Colonic mucosa (tissue), 4 donors: ENCODE measurements at regions not wholly inside any gene's neighbourhood (a gene's known extent, or its start where the extent isn't known, plus 50 kb on each side); places are given as distances from the start of the nearest gene placed in this dataset.

Experiments
- DNase-seq: peaks from one replicate; pipeline ENCODE4 v3.0.0-alpha.2; 2020
- H3K27ac ChIP-seq: fragments of 200-600 bp; one replicate; pipeline ENCODE4 v1.8.0; 2021
- H3K27me3 ChIP-seq: fragments of 200-600 bp; one replicate; pipeline ENCODE4 v1.8.0; 2021
- H3K36me3 ChIP-seq: fragments of 200-600 bp; one replicate; pipeline ENCODE4 v1.8.0; 2021
- H3K4me1 ChIP-seq: fragments of 200-600 bp; one replicate; pipeline ENCODE4 v1.8.0; 2021; ENCODE audit warnings: mild to moderate bottlenecking
- H3K4me3 ChIP-seq: fragments of 200-600 bp; one replicate; pipeline ENCODE4 v1.8.0; 2021
- H3K9ac ChIP-seq, 2 donors: one replicate each; pipeline ENCODE4 v1.7.0; 2013; ENCODE audit warnings: control low read depth in 2 of 2, low read depth in 2 of 2, low read length in 2 of 2
- H3K9me3 ChIP-seq: fragments of 200-600 bp; one replicate; pipeline ENCODE4 v1.8.0; 2021
- CTCF ChIP-seq: fragments of 200-600 bp; IDR thresholded peaks from one replicate; pipeline ENCODE4 v1.8.0; 2022; ENCODE audit warnings: antibody characterized with exemption, mild to moderate bottlenecking
- intact Hi-C: fragments of 100-400 bp; cut with DNase I; formaldehyde crosslinking; loops from one replicate; pipeline ENCODE4 v1.14.1; 2022
- donor health status: healthy.
- donor health status: DM: no; HTN: no; CAD: no.
- donor health status: DM: no; HTN: no; CAD: no.

- intact Hi-C loops = no loop called here
- Histone ChIP-seq H3K36me3 (no peaks in the 10 kb centered on the region), H3K4me1 (no peaks in the 10 kb centered on the region), H3K4me3 (no peak overlapping the region), H3K9ac (no peak overlapping the region), H3K27me3 (no peaks in the 10 kb centered on the region), H3K9me3 (no peaks in the 10 kb centered on the region), H3K27ac (no peak overlapping the region)
- no peak for TF ChIP-seq CTCF
- no peak for DNase-seq
Observed at GRCh38 chr11:45544826-45545225, 120.6 kb downstream of the CHST1 start.

DNA sequence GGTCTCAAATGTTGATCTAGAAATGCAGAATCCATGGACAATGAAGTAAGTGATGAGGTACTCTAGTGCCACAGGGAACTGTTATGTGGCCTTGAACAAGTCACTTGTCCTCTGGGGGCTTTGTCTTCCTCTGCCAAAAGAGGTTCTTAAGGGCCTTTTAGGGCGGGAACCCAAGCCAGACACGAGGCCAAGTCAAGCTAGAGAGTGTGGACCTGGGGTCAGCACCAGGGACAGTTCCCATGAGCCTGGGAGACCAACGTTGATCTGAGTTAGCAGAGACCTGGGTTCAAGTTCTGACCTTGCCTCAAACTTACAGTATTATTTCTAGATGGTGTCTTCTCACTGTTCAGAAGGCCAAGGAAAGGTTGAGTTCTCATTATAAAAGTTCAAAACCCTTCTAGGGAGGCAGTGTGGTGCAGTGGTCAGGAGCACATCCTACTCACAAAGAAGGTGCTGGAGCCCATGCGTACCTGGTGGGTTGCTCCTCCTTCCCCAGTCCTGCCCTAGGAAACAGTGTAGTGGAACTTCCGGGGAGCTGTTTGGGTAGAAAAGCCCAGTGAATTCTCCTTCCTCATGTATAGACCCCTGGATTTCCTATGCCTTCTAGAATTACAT lies 121.5 kb downstream of the CHST1 start:
- H3K4me3 ChIP-seq = no peak overlapping the region
- intact Hi-C loops = no loop called here
- H3K27ac ChIP-seq = no peak overlapping the region
- no peaks in the 10 kb centered on the region for H3K36me3 ChIP-seq
- H3K4me1 ChIP-seq = no peaks in the 10 kb centered on the region
- DNase-seq = no peak
- H3K9me3 ChIP-seq = no peaks in the 10 kb centered on the region
- no peak for TF ChIP-seq CTCF
- no peaks in the 10 kb centered on the region for H3K27me3 ChIP-seq
- no peak overlapping the region for H3K9ac ChIP-seq

GRCh38 chr11:45543081-45543480 lies 122.3 kb downstream of the CHST1 start:
- Histone ChIP-seq H3K4me1 (no peaks in the 10 kb centered on the region), H3K36me3 (no peaks in the 10 kb centered on the region), H3K9me3 (no peaks in the 10 kb centered on the region), H3K27ac (no peak overlapping the region), H3K4me3 (no peak overlapping the region), H3K9ac (no peak overlapping the region), H3K27me3 (no peaks in the 10 kb centered on the region)
- TF ChIP-seq CTCF = no peak
- no peak for DNase-seq
- intact Hi-C loops = no loop called here

GRCh38 chr11:45541693-45542434 lies 123.6 kb downstream of the CHST1 start:
- no peaks in the 10 kb centered on the region for H3K27me3 ChIP-seq
- no peak overlapping the region for H3K9ac ChIP-seq
- H3K9me3 ChIP-seq = no peaks in the 10 kb centered on the region
- no peak overlapping the region for H3K4me3 ChIP-seq
- H3K4me1 ChIP-seq = no peaks in the 10 kb centered on the region
- no peak for TF ChIP-seq CTCF
- H3K27ac ChIP-seq = no peak overlapping the region
- H3K36me3 ChIP-seq = no peaks in the 10 kb centered on the region
- no peak for DNase-seq
- intact Hi-C loops = no loop called here

GRCh38 chr11:45538939-45539338 lies 126.5 kb downstream of the CHST1 start:
- intact Hi-C loops = no loop called here
- Histone ChIP-seq H3K9ac (no peak overlapping the region), H3K9me3 (no peaks in the 10 kb centered on the region), H3K36me3 (no peaks in the 10 kb centered on the region), H3K27me3 (no peaks in the 10 kb centered on the region), H3K4me3 (no peak overlapping the region), H3K4me1 (no peaks in the 10 kb centered on the region), H3K27ac (no peak overlapping the region)
- no peak for DNase-seq
- no peak for TF ChIP-seq CTCF
